HG03064 (cell line): ENCODE measurements at regions not wholly inside any gene's neighbourhood (a gene's known extent, or its start where the extent isn't known, plus 50 kb on each side); places are given as distances from the start of the nearest gene placed in this dataset.
"Not testable (repeated sequence)": the region's sequence is repeated elsewhere in the genome, so short reads cannot be mapped to it uniquely, and the experiment has no call there.

Experiments used
- ATAC-seq: cut with Tn5 transposase; IDR thresholded peaks from one replicate; pipeline ENCODE4 v1.9.1; 2021; ENCODE audit warnings: low read depth; ENCODE audit not compliant: unreplicated experiment

DNA sequence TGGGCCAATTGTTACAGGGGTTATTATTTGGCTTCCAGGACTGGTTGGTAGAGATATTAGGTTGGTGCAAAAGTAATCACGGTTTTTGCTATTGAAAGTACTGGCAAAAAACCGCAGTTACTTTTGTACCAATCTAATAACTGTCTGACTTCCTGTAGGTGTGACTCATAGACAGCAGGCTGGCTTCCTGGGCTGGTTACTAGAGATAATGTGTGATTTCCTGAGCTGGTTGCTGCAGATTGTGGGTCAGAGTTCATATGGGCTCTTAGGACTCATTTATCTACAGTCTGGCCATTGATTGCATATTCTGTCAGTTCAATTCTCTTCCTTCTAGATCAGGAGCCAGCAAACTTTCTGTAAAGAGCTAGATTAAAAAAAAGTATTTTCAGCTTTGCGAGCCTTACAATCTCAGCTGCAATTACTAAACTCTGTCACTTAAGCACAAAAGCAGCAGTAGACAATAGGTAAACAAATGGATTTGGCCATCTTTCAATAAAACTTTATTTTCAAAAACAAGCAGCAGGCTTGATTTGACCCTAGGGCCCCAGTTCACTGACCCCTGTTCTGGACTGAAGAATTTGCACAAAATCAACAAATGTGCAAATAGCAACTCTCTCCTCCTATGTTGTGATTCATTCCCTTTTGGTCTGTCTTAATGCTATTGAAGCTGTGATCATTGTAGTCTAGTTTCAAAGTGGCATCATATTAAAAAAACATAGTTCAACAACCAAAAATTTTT is 50.8 kb upstream of the BOD1L1 start:
- no peak for ATAC-seq

DNA sequence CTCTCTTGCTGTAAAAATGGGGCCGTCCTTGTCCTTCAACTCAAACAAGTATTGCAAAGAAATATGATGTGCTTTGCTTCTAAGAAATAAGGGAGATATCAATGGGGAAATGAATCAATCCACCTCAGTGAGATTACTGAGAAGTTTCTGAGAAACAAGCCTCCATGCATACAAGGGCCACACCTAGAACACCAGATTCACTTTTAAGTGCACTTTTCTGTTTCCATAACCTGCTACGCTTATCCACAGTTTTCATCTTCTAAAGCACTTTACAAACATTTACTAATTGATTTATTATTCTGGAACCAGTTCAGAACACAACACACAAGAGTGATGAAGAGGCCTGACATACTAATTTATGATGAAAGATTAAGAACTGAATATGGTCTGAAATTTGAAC is 54.0 kb upstream of the BOD1L1 start:
- no peak for ATAC-seq

DNA sequence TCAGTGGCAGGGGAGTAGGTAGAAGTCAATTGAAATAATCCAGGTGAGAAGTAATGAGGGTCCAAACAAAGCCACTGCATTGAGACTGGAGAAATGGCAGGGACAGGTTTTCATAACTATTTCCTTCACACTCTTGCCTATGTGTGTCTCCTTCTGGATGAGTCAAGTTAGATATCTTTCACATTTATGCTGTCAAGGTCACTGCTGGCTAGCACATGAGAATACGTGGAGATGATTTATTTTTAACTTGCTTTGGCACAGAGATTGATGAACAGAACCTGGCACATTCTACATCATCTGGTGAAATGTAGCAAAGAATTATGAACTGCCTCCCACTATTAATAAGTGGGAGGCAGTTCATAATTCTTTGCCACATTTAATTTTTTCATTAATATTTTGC is 66.7 kb upstream of the BOD1L1 start:
- no peak for ATAC-seq

GRCh38 chr4:13698296-13698695 is 70.8 kb upstream of the BOD1L1 start:
- ATAC-seq: no peak

DNA sequence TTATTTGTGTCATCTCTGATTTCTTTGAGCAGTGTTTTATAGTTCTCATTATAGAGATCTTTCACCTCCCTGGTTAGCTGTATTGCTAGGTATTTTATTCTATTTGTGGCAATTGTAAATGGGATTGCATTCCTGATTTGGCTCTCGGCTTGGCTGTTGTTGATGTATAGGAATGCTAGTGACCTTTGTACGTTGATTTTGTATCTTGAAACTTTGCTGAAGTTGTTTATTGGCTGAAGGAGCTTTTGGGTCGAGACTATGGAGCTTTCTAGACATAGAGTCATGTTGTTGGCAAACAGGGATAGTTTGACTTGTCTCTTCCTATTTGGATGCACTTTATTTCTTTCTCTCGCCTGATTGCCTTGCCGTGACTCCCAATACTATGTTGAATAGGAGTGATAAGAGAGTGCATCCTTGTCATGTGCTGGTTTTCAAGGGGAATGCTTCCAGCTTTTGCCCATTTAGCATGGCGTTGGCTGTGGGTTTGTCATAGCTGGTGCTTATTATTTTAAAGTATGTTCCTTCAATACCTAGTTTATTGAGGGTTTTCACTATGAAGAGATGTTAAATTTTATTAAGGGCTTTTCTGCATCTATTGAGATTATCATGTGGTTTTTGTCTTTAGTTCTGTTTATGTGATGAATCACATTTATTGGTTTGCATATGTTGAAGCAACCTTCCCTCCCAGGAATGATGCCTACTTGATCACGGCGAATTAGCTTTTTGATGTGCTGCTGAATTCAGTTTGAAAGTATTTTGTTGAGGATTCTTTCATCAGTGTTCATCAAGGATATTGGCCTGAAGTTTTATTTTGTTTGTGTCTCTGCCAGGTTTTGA is 72.7 kb upstream of the BOD1L1 start:
- ATAC-seq: no peak

- ATAC-seq: not testable (repeated sequence)
Observed at GRCh38 chr4:13700858-13701140, 73.3 kb upstream of the BOD1L1 start.

- no peak for ATAC-seq
Observed at GRCh38 chr4:13701937-13702446, 74.5 kb upstream of the BOD1L1 start.

GRCh38 chr4:13703096-13703495 is 75.6 kb upstream of the BOD1L1 start:
- ATAC-seq: no peak

- no peak for ATAC-seq
Observed at GRCh38 chr4:13704035-13704434, 76.5 kb upstream of the BOD1L1 start.

DNA sequence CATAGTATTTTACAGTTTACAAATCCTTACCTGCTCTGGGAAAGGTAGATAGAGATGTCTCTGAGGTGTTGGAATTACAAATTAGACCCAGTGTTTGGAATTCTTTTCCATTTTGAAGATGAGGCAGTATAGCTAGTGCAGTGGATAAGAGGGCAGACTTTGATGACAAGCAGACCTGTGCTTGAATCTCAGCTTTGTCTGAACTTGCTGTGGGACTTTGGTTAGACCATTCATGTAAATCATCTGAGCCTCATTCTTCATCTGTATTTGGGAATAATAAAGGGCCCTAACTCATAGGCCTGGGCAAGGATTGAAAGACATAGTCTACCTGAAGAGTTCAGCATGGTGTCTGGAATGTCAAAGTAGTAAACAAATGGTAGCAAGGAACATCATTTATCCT is 77.2 kb upstream of the BOD1L1 start:
- no peak for ATAC-seq

DNA sequence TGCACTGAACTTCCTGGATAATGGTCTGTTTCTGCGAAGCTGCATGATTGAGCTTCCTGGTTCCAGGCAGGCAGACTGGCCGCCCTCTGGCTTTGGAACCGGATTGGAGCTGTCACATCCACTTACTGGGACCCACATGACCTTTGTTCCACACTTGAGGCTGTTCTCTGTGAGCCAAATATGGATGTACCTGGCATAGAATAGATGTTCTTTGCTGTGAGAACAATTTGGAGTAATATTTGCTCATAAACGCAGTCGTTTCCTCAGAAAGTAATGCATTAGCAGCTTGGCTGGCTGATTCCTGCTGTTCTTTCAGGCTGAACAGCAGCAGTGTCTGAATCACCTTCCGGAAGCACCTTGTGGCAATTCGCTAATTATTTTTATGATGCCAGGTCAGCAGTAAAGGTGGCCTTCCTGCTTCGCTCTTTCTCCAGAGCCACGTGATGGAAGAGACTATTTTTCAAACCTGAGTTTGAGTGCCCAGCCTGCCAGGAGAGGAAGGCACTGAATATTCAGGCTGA is 78.1 kb upstream of the BOD1L1 start:
- ATAC-seq: no peak

DNA sequence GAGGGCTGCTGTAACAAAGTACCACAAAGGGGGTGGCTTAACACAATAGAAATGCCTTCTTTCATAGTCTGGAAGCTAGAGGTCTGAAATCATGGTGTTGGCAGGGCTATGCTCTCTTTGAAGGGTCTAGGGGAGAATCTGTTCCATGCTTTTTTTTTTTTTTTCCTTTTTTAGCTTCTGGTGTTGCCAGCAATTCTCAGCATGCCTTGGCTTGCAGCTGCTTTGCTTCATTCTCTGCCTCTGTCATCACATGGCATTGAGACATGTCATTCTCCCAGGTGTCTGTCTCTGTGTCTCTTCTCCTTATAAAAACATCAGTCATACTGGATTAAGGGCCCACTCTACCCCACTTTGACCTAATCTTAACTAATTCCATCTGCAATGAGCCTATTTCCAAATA is 78.6 kb upstream of the BOD1L1 start:
- no peak for ATAC-seq

DNA sequence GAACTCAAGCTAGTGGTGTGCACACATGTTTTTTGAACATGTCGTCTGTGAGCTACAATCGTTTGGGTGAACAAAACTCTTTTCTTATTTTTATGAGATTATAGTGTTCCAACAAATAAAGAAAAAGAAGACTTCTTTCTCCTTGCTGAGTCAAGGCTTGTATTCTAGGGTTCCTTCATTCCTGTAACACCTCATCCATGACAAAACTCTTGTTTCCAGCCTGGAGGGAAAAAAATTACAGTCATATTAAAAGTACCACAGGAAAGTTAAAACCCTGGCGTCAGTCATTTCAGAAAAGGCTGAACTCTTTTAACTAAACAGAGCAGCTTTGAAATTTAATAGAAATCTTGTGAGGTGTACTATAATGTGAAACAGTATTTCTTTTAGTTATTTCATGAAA is 79.2 kb upstream of the BOD1L1 start:
- ATAC-seq: no peak

GRCh38 chr4:13710246-13710885 is 82.8 kb upstream of the BOD1L1 start:
- no peak for ATAC-seq

GRCh38 chr4:13711233-13711785 is 83.8 kb upstream of the BOD1L1 start:
- no peak for ATAC-seq

DNA sequence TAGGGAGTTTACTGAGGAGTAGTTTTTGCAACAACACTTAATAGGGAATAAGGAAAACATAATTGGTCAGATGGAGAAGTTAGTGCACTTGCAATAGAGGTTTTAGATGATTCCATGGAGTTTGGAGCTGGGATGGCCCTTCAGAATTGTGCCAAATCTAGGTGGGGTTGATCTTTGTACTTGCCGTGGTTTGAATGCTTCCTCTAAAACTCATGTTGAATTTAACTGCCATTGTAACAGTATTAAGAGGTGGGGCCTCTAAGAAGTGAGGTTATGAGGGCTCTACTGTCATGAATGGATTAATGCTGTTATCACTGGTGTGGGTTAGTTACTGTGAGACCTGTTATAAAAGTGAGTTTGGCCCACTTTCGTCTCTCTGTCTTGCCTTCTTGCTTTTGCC is 94.4 kb upstream of the BOD1L1 start:
- no peak for ATAC-seq

- ATAC-seq: no peak
Observed at GRCh38 chr4:13722649-13723048, 95.1 kb upstream of the BOD1L1 start.

DNA sequence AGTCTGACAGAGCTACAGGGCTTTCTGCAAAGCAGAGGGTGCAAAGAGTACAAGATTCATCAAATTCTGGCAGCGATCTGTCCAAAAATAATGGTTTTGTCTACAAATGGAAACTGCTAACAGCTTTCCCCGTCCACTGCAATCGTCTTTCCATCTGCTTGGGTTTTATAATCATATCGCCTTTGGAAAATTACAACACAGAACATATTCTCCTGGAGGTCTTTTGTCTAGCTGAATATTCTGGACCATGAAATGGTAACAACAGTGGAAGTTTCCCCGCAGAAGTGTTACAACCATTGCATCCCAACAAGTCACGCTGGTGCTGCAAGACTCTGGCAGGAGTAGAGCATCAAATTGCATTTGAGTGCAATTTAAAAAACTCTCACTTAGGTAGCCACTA is 101.2 kb upstream of the BOD1L1 start:
- no peak for ATAC-seq

GRCh38 chr4:13731019-13731418 is 103.5 kb upstream of the BOD1L1 start:
- ATAC-seq: no peak

DNA sequence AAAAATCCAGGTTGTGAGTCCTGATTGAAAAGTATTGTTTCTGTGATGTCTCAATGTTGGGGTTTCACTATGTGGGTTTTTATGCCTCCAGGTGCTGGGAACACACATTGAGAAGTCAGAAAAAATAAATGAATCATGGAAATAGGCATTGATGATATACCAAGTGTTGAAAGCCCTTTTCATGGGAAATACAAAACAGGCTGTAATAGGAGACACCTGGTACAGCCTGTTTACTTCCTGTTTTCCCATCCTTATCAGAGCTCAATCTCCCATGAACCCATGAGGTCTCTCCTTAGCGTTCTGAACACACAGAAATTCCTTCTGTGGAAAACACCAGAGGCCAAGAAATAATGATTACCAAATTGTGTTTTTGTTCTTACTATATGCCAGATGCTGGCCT is 106.3 kb upstream of the BOD1L1 start:
- ATAC-seq: no peak

DNA sequence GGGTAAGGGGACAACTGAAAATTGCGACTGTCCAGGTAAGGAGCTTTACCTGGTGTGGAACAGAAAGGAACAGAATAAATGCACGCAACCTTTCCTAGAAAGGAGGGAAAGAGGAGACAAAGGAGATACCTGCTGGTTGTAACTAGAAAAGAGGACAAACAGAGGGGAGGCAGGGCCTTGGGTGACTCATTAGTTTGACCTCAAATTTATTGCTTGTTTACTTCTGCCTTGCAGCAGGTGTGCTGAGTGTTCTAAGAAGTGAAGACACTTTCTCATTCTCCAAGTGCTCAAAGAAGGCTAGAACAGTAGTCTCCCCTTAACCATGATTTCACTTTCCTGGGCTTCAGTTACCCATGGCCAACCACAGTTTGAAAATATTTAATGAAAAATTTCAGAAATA is 123.1 kb upstream of the BOD1L1 start:
- ATAC-seq: no peak
